ENCODE measurements at regions not wholly inside any gene's neighbourhood (a gene's known extent, or its start where the extent isn't known, plus 50 kb on each side); places are given as distances from the start of the nearest gene placed in this dataset.
"Not testable (repeated sequence)": the region's sequence is repeated elsewhere in the genome, so short reads cannot be mapped to it uniquely, and the experiment has no call there.

GRCh38 chrX:10683631-10684030, 63.2 kb upstream of the MID1 start:
- not testable (repeated sequence) for H3K4me3 ChIP-seq (ENCODE audit: low read depth, low read length); H2BK12ac ChIP-seq (ENCODE audit: low read length); H2BK120ac ChIP-seq (ENCODE audit: insufficient read depth, low read length, poor library complexity); H3K23ac ChIP-seq (ENCODE audit: low read length); H3K18ac ChIP-seq (ENCODE audit: low read length); H2AK5ac ChIP-seq (ENCODE audit: low read length); H3K4me2 ChIP-seq (ENCODE audit: low read length); H3K79me2 ChIP-seq (ENCODE audit: control insufficient read depth, insufficient read depth, low read length, poor library complexity); H3K14ac ChIP-seq (ENCODE audit: low read length); H3K79me1 ChIP-seq (ENCODE audit: low read length); H3K4me1 ChIP-seq (ENCODE audit: control insufficient read depth in 1 of 2, insufficient read depth in 2 of 2, low read length in 2 of 2); H4K8ac ChIP-seq (ENCODE audit: low read depth, low read length); H4K12ac ChIP-seq (ENCODE audit: low read depth, low read length); H2BK5ac ChIP-seq (ENCODE audit: low read depth, low read length, poor library complexity); H3K27me3 ChIP-seq (ENCODE audit: insufficient read depth, low read length); H3K36me3 ChIP-seq (ENCODE audit: control insufficient read depth in 1 of 2, insufficient read depth in 2 of 2, low read length in 2 of 2); H3K9me3 ChIP-seq (ENCODE audit: insufficient read depth, low read depth, low read length); H3K9ac ChIP-seq (ENCODE audit: low read length); H4K91ac ChIP-seq (ENCODE audit: low read depth, low read length); H3K27ac ChIP-seq (ENCODE audit: low read depth, low read length); H2AFZ ChIP-seq (ENCODE audit: insufficient read depth, low read length, poor library complexity); H3K4ac ChIP-seq (ENCODE audit: low read depth, low read length)
- WGBS (ENCODE audit: extremely low coverage, insufficient coverage, insufficient read length) = no CpG with 5 or more reads among the region's 7 CpGs
- DNase-seq = peak; percentile 7 to 53

GRCh38 chrX:10685923-10686595, 65.7 kb upstream of the MID1 start:
- no peak overlapping the region for H2AFZ ChIP-seq (ENCODE audit: insufficient read depth, low read length, poor library complexity)
- H3K79me1 ChIP-seq (ENCODE audit: low read length) = peaks cover 7% of the 10 kb centered on the region
- no CpG with 5 or more reads among the region's 2 CpGs for WGBS (ENCODE audit: extremely low coverage, insufficient coverage, insufficient read length)
- H3K27me3 ChIP-seq (ENCODE audit: insufficient read depth, low read length) = no peaks in the 10 kb centered on the region
- peak overlapping the region; percentile 70 for H3K14ac ChIP-seq (ENCODE audit: low read length)
- H3K4me3 ChIP-seq (ENCODE audit: low read depth, low read length) = no peak overlapping the region
- no peaks in the 10 kb centered on the region for H3K9me3 ChIP-seq (ENCODE audit: insufficient read depth, low read depth, low read length)
- no peak overlapping the region for H3K23ac ChIP-seq (ENCODE audit: low read length)
- H3K79me2 ChIP-seq (ENCODE audit: control insufficient read depth, insufficient read depth, low read length, poor library complexity) = no peaks in the 10 kb centered on the region
- peak overlapping the region; percentile 84 for H2BK5ac ChIP-seq (ENCODE audit: low read depth, low read length, poor library complexity)
- H4K8ac ChIP-seq (ENCODE audit: low read depth, low read length) = peak overlapping the region; percentile 56
- H2BK12ac ChIP-seq (ENCODE audit: low read length) = peak overlapping the region; percentile 59
- H3K4ac ChIP-seq (ENCODE audit: low read depth, low read length) = peak overlapping the region; percentile 42
- H2BK120ac ChIP-seq (ENCODE audit: insufficient read depth, low read length, poor library complexity) = peak overlapping the region; percentile 77
- peak overlapping the region; percentile 80 for H3K18ac ChIP-seq (ENCODE audit: low read length)
- peak overlapping the region; percentile 74 for H3K27ac ChIP-seq (ENCODE audit: low read depth, low read length)
- peaks cover 0 to 2% of the 10 kb centered on the region in 2 experiments for H3K36me3 ChIP-seq (ENCODE audit: control insufficient read depth in 1 of 2, insufficient read depth in 2 of 2, low read length in 2 of 2)
- peak overlapping the region; percentile 66 for H4K12ac ChIP-seq (ENCODE audit: low read depth, low read length)
- peak overlapping the region; percentile 74 for H2AK5ac ChIP-seq (ENCODE audit: low read length)
- peak overlapping the region; percentile 68 for H4K91ac ChIP-seq (ENCODE audit: low read depth, low read length)
- H3K9ac ChIP-seq (ENCODE audit: low read length) = no peak overlapping the region
- peaks cover 5 to 8% of the 10 kb centered on the region in 2 experiments for H3K4me1 ChIP-seq (ENCODE audit: control insufficient read depth in 1 of 2, insufficient read depth in 2 of 2, low read length in 2 of 2)
- no peak overlapping the region for H3K4me2 ChIP-seq (ENCODE audit: low read length)
- peak; percentile 37 to 76 for DNase-seq

- not testable (repeated sequence) for H4K12ac ChIP-seq (ENCODE audit: low read depth, low read length); H3K9me3 ChIP-seq (ENCODE audit: insufficient read depth, low read depth, low read length); H2AFZ ChIP-seq (ENCODE audit: insufficient read depth, low read length, poor library complexity); H3K9ac ChIP-seq (ENCODE audit: low read length); H3K79me1 ChIP-seq (ENCODE audit: low read length); H3K4me2 ChIP-seq (ENCODE audit: low read length); H3K27ac ChIP-seq (ENCODE audit: low read depth, low read length); H3K4ac ChIP-seq (ENCODE audit: low read depth, low read length); H2AK5ac ChIP-seq (ENCODE audit: low read length); H2BK5ac ChIP-seq (ENCODE audit: low read depth, low read length, poor library complexity); H3K23ac ChIP-seq (ENCODE audit: low read length); H3K36me3 ChIP-seq (ENCODE audit: control insufficient read depth in 1 of 2, insufficient read depth in 2 of 2, low read length in 2 of 2); H3K4me3 ChIP-seq (ENCODE audit: low read depth, low read length); H4K91ac ChIP-seq (ENCODE audit: low read depth, low read length); H3K14ac ChIP-seq (ENCODE audit: low read length); H3K18ac ChIP-seq (ENCODE audit: low read length); H4K8ac ChIP-seq (ENCODE audit: low read depth, low read length); H2BK120ac ChIP-seq (ENCODE audit: insufficient read depth, low read length, poor library complexity); H3K4me1 ChIP-seq (ENCODE audit: control insufficient read depth in 1 of 2, insufficient read depth in 2 of 2, low read length in 2 of 2); H3K27me3 ChIP-seq (ENCODE audit: insufficient read depth, low read length); H3K79me2 ChIP-seq (ENCODE audit: control insufficient read depth, insufficient read depth, low read length, poor library complexity); H2BK12ac ChIP-seq (ENCODE audit: low read length)
- no CpG with 5 or more reads among the region's 4 CpGs for WGBS (ENCODE audit: extremely low coverage, insufficient coverage, insufficient read length)
- peak; percentile 77 to 92 for DNase-seq
Measured at GRCh38 chrX:10691751-10692150, 71.4 kb upstream of the MID1 start.

- H3K9ac ChIP-seq (ENCODE audit: low read length) = no peak overlapping the region
- no peak overlapping the region for H2BK5ac ChIP-seq (ENCODE audit: low read depth, low read length, poor library complexity)
- H2BK12ac ChIP-seq (ENCODE audit: low read length) = no peak overlapping the region
- no peak overlapping the region for H4K8ac ChIP-seq (ENCODE audit: low read depth, low read length)
- WGBS (ENCODE audit: extremely low coverage, insufficient coverage, insufficient read length) = no CpG with 5 or more reads among the region's 7 CpGs
- no peak overlapping the region for H2AFZ ChIP-seq (ENCODE audit: insufficient read depth, low read length, poor library complexity)
- no peak overlapping the region for H2AK5ac ChIP-seq (ENCODE audit: low read length)
- no peaks in the 10 kb centered on the region for H3K27me3 ChIP-seq (ENCODE audit: insufficient read depth, low read length)
- H3K23ac ChIP-seq (ENCODE audit: low read length) = no peak overlapping the region
- H3K18ac ChIP-seq (ENCODE audit: low read length) = no peak overlapping the region
- no peaks in the 10 kb centered on the region for H3K4me1 ChIP-seq (ENCODE audit: control insufficient read depth in 1 of 2, insufficient read depth in 2 of 2, low read length in 2 of 2)
- H3K27ac ChIP-seq (ENCODE audit: low read depth, low read length) = no peak overlapping the region
- H3K9me3 ChIP-seq (ENCODE audit: insufficient read depth, low read depth, low read length) = no peaks in the 10 kb centered on the region
- no peak for DNase-seq
- H3K36me3 ChIP-seq (ENCODE audit: control insufficient read depth in 1 of 2, insufficient read depth in 2 of 2, low read length in 2 of 2) = peaks cover 1 to 3% of the 10 kb centered on the region in 2 experiments
- no peak overlapping the region for H3K4me2 ChIP-seq (ENCODE audit: low read length)
- no peak overlapping the region for H3K14ac ChIP-seq (ENCODE audit: low read length)
- H3K4me3 ChIP-seq (ENCODE audit: low read depth, low read length) = no peak overlapping the region
- H2BK120ac ChIP-seq (ENCODE audit: insufficient read depth, low read length, poor library complexity) = no peak overlapping the region
- no peaks in the 10 kb centered on the region for H3K79me2 ChIP-seq (ENCODE audit: control insufficient read depth, insufficient read depth, low read length, poor library complexity)
- H4K12ac ChIP-seq (ENCODE audit: low read depth, low read length) = no peak overlapping the region
- no peak overlapping the region for H3K4ac ChIP-seq (ENCODE audit: low read depth, low read length)
- H4K91ac ChIP-seq (ENCODE audit: low read depth, low read length) = no peak overlapping the region
- H3K79me1 ChIP-seq (ENCODE audit: low read length) = no peaks in the 10 kb centered on the region
Measured at GRCh38 chrX:10697616-10698317, 77.4 kb upstream of the MID1 start.

All from trophoblast cell (in vitro differentiated cells and primary cell).